SK-N-SH (cell line): ENCODE measurements at regions not wholly inside any gene's neighbourhood (a gene's known extent, or its start where the extent isn't known, plus 50 kb on each side); places are given as distances from the start of the nearest gene placed in this dataset.

Experiments
- CTCF ChIP-seq: fragments of 200-600 bp; sonication (generic); IDR thresholded peaks from 2 replicates; pipeline ENCODE4 v1.6.1; 2017; ENCODE audit warnings: antibody characterized with exemption, mild to moderate bottlenecking, moderate library complexity
- JUND ChIP-seq: IDR thresholded peaks from 2 replicates; pipeline ENCODE4 v1.4.0; 2012
- MXI1 ChIP-seq: IDR thresholded peaks from 2 replicates; pipeline ENCODE4 v1.6.1; 2012; ENCODE audit warnings: mild to moderate bottlenecking, low read depth, low read length, improper control_type of control experiment
- NFIC ChIP-seq: IDR thresholded peaks from 2 replicates; pipeline ENCODE4 v1.4.0; 2012; ENCODE audit warnings: borderline replicate concordance
- TCF12 ChIP-seq: IDR thresholded peaks from 2 replicates; pipeline ENCODE4 v1.4.0; 2012
- TF ChIP-seq, protein P1 (sequence below): IDR thresholded peaks from 2 replicates; pipeline ENCODE4 v1.4.0; 2012; ENCODE audit warnings: low read depth, borderline replicate concordance

GRCh38 chr16:52725043-52725442 lies 178.1 kb upstream of the TOX3 start:
- TF ChIP-seq TCF12 (no peak), CTCF (no peak), JUND (no peak), NFIC (no peak), MXI1 (no peak)
- TF ChIP-seq, protein P1, sequence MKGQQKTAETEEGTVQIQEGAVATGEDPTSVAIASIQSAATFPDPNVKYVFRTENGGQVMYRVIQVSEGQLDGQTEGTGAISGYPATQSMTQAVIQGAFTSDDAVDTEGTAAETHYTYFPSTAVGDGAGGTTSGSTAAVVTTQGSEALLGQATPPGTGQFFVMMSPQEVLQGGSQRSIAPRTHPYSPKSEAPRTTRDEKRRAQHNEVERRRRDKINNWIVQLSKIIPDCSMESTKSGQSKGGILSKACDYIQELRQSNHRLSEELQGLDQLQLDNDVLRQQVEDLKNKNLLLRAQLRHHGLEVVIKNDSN, result no peak
